ENCODE measurements at regions not wholly inside any gene's neighbourhood (a gene's known extent, or its start where the extent isn't known, plus 50 kb on each side); places are given as distances from the start of the nearest gene placed in this dataset.

- TF ChIP-seq POU2F2 (IDR thresholded peaks at IDR 0.05; ENCODE audit: borderline replicate concordance, low read depth, low read length) (no peak), CTCF (IDR thresholded peaks at IDR 0.05 in 2 of 3, conservative IDR thresholded peaks at IDR 0.05 in 1 of 3; ENCODE audit: control insufficient read depth in 2 of 3, extremely low read depth in 1 of 3, insufficient read depth in 1 of 3, low read depth in 3 of 3, low read length in 3 of 3) (no peak), EP300 (IDR thresholded peaks at IDR 0.05; ENCODE audit: borderline replicate concordance in 1 of 2, control insufficient read depth in 1 of 2, low read depth in 2 of 2, low read length in 2 of 2) (no peak), SUZ12 (IDR thresholded peaks at IDR 0.05; ENCODE audit: unreplicated experiment) (no peak), POLR2A (IDR thresholded peaks at IDR 0.05; ENCODE audit: low read depth, low read length) (no peak), MXI1 (IDR thresholded peaks at IDR 0.05; ENCODE audit: low read depth, low read length) (no peak), ZBTB33 (IDR thresholded peaks at IDR 0.05) (no peak), NFIC (IDR thresholded peaks at IDR 0.05; ENCODE audit: low read depth, low read length) (peak; percentile 32; the same call in 1 of the 2 replicates)
These were observed 267.3 kb upstream of the TET2 start for GRCh38 chr4:104879367-104879766.

Data from GM12878 (cell line).